Upper lobe of right lung (tissue), 1 donor: ENCODE measurements at regions not wholly inside any gene's neighbourhood (a gene's known extent, or its start where the extent isn't known, plus 50 kb on each side); places are given as distances from the start of the nearest gene placed in this dataset.

Experiments
- ATAC-seq: fragments of 200-7000 bp; cut with Tn5 transposase; one replicate; pipeline ENCODE4 v1.9.1; 2020; ENCODE audit warnings: mild to moderate bottlenecking, moderate library complexity
- DNase-seq: peaks from one replicate; pipeline ENCODE4 v3.0.0-alpha.2; 2020
- H3K27ac ChIP-seq: fragments of 200-600 bp; one replicate; pipeline ENCODE4 v1.8.0; 2022
- H3K27me3 ChIP-seq: fragments of 200-600 bp; one replicate; pipeline ENCODE4 v1.8.0; 2022; ENCODE audit warnings: mild to moderate bottlenecking
- H3K36me3 ChIP-seq: fragments of 200-600 bp; one replicate; pipeline ENCODE4 v1.8.0; 2022
- H3K4me1 ChIP-seq: fragments of 200-600 bp; one replicate; pipeline ENCODE4 v1.8.0; 2022
- H3K4me3 ChIP-seq: fragments of 200-600 bp; one replicate; pipeline ENCODE4 v1.8.0; 2022; ENCODE audit warnings: mild to moderate bottlenecking
- H3K9me3 ChIP-seq: fragments of 200-600 bp; one replicate; pipeline ENCODE4 v1.8.0; 2022
- intact Hi-C: fragments of 100-400 bp; cut with DNase I; formaldehyde crosslinking; loops from one replicate; pipeline ENCODE4 v1.11.0; 2022
- TF ChIP-seq, protein P1 (sequence below): fragments of 200-600 bp; IDR thresholded peaks from one replicate; pipeline ENCODE4 v1.8.0; 2022; ENCODE audit warnings: antibody characterized with exemption
- donor health status: DM: no; HTN: yes; CAD: no; lungs with severe emphysema.

DNA sequence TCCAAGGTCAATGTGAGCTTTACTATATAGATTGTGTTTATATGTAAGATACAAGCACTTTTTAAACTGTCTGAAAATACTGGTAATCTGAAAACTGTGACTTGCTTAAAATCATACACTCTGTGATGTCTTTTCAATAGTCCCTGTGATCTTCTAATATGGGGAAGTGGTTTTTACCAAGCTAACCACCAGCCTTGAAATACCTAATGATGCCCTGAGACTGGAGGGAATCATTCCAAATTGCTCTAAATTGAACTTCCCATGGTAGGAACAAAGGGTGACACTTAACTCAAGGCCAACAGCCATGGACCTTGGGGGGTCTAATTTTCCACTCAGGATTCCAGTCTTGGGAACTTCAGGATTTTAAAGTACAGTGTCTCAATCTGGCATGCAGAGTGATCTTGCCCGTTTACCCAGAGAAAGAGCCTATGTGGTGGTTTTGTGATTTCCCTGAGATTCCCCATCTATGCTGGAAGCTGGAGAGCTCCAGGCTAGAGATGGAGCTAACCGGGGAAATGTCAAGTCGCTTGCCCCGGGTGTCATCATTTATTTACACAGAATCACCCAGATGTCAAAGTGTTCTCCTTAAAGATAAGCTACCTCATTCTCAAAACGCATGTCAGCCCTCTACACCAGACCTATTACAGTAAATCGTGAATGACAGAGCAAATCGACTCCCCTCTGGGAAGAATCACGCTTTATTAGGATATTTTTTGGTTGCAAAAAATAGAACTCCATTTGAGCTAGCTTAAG is 198.5 kb downstream of the SP3 start:
- intact Hi-C loops = no loop called here
- no peaks in the 10 kb centered on the region for H3K27me3 ChIP-seq
- ATAC-seq (no peak), DNase-seq (no peak)
- H3K4me3 ChIP-seq = no peak overlapping the region
- no peaks in the 10 kb centered on the region for H3K9me3 ChIP-seq
- TF ChIP-seq, protein P1, sequence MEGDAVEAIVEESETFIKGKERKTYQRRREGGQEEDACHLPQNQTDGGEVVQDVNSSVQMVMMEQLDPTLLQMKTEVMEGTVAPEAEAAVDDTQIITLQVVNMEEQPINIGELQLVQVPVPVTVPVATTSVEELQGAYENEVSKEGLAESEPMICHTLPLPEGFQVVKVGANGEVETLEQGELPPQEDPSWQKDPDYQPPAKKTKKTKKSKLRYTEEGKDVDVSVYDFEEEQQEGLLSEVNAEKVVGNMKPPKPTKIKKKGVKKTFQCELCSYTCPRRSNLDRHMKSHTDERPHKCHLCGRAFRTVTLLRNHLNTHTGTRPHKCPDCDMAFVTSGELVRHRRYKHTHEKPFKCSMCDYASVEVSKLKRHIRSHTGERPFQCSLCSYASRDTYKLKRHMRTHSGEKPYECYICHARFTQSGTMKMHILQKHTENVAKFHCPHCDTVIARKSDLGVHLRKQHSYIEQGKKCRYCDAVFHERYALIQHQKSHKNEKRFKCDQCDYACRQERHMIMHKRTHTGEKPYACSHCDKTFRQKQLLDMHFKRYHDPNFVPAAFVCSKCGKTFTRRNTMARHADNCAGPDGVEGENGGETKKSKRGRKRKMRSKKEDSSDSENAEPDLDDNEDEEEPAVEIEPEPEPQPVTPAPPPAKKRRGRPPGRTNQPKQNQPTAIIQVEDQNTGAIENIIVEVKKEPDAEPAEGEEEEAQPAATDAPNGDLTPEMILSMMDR = no peak
- no peaks in the 10 kb centered on the region for H3K36me3 ChIP-seq
- no peak overlapping the region for H3K27ac ChIP-seq
- no peaks in the 10 kb centered on the region for H3K4me1 ChIP-seq

DNA sequence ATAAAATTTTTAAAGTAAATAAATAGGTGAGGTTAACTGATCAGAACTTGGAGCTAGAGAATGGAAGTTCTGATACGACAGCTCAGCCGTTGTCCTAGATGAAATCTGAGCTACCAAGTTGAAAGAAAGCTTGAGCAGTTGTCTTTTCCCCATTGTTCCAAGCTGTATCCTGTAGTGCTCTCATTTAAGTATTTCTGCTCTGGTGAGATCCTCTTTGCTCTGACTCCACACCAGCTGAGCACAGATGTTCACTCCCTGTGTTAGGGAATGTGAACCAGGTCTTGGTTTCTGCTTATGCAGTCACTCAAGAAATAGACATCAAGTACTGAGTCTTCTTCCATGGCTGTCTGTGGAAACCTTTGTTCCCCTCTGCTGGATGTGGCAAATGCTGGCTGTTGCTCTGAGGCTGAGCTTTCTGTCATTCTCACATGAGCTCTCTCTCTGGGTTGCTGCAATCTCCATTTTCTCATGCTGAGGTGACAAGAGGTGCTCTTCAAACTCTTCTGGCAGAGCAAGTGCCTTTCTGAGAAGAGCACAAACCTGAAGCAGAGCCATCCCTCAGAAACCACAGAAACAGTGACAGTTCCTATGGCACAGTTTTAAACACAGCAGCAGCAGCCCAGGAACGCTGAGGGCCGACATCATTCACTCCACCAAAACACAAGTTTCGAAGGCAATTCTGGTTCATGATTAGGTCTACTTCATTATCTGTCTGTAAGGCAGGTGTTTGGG is 194.1 kb downstream of the SP3 start:
- Histone ChIP-seq H3K4me3 (no peak overlapping the region), H3K4me1 (no peaks in the 10 kb centered on the region), H3K36me3 (no peaks in the 10 kb centered on the region), H3K9me3 (no peaks in the 10 kb centered on the region), H3K27me3 (no peaks in the 10 kb centered on the region), H3K27ac (no peak overlapping the region)
- intact Hi-C loops = no loop called here
- DNase-seq (no peak), ATAC-seq (no peak)
- TF ChIP-seq, protein P1 = no peak

DNA sequence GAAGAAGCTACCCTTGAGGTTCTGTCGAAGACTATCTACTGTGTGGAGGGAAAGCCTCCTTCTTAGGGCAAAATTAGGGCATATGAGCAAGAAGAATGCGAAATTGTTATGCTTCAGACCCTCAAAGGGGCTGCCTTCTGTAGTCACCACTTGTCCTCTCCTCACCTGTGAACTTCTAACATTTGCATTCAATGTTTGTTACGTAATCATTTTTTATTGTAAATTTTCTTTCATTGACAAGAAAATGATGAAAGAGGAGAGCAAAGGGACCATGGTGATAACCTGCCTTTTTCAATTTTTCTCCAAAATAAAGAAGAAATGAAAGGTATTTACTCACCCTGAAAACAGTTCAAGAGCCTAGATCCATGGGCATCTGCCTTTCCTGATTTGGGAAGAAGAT is 193.0 kb downstream of the SP3 start:
- ATAC-seq = no peak
- no peaks in the 10 kb centered on the region for H3K9me3 ChIP-seq
- intact Hi-C loops = no loop called here
- no peaks in the 10 kb centered on the region for H3K4me1 ChIP-seq
- no peak for DNase-seq
- H3K27ac ChIP-seq = no peak overlapping the region
- TF ChIP-seq, protein P1 = no peak
- H3K36me3 ChIP-seq = no peaks in the 10 kb centered on the region
- H3K4me3 ChIP-seq = no peak overlapping the region
- H3K27me3 ChIP-seq = no peaks in the 10 kb centered on the region

DNA sequence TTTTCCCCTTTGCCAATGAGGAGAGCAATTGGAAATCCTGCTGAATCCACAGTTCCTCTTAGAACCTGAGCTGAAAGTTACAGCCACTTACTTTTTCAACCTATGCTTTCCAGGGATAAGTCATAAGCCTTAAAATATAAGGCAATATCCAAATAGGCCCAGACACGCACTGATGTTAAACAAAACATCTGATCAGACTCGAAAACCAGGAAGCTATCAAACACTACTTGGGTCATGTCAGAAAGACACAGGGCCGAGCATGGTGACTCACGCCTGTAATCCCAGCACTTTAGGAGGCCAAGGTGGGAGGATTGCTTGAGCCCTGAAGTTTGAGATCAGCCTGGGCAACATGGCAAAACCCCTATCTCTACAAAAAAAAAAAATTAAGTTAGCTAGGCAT is 192.1 kb downstream of the SP3 start:
- no peak overlapping the region for H3K27ac ChIP-seq
- H3K4me1 ChIP-seq = no peaks in the 10 kb centered on the region
- H3K36me3 ChIP-seq = no peaks in the 10 kb centered on the region
- no peak for ATAC-seq
- no peaks in the 10 kb centered on the region for H3K27me3 ChIP-seq
- TF ChIP-seq, protein P1 = no peak
- intact Hi-C loops = no loop called here
- H3K4me3 ChIP-seq = no peak overlapping the region
- H3K9me3 ChIP-seq = no peaks in the 10 kb centered on the region
- DNase-seq = no peak

DNA sequence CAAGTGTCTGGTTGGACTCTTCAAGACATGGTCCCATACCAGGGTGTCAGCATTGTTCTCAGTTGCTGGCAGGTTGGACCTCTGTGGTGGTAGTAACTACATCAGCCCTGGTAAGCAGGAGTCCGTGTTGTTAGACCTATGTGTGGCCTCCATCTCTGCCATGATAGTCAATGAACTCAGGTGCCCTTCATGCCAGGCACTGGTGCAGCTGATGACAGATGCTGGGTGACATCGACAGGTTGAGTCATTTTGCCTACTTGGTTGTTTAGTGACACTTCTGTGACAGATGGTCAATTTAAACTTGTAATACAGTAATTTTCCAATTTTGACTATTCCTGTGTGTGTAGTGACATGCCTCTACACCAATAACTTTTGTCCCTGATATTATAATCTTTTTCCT is 189.7 kb downstream of the SP3 start:
- no peaks in the 10 kb centered on the region for H3K27me3 ChIP-seq
- no peak overlapping the region for H3K4me3 ChIP-seq
- DNase-seq = no peak
- no peak for ATAC-seq
- intact Hi-C loops = no loop called here
- no peaks in the 10 kb centered on the region for H3K36me3 ChIP-seq
- H3K9me3 ChIP-seq = no peaks in the 10 kb centered on the region
- no peak overlapping the region for H3K27ac ChIP-seq
- TF ChIP-seq, protein P1 = no peak
- H3K4me1 ChIP-seq = no peaks in the 10 kb centered on the region
